H1 (cell line): ENCODE measurements at regions not wholly inside any gene's neighbourhood (a gene's known extent, or its start where the extent isn't known, plus 50 kb on each side); places are given as distances from the start of the nearest gene placed in this dataset.

Experiments
- CTCF ChIA-PET: fragments of 300-600 bp; sonication (Branson Sonifier 250); formaldehyde crosslinking; loops from one replicate; lab custom pipeline; 2021; ENCODE audit not compliant: partially characterized antibody; lab: Charles Lee
- POLR2A ChIA-PET: fragments of 300-600 bp; sonication (Branson Sonifier 250); formaldehyde crosslinking; loops from one replicate; lab custom pipeline; 2021; ENCODE audit warnings: inconsistent platforms; ENCODE audit not compliant: partially characterized antibody; lab: Charles Lee
- DNase-seq, 2 experiments: peaks; one replicate each; pipeline versions ENCODE4 v3.0.0 to v3.0.0-alpha.2; 2010 to 2022; ENCODE audit warnings: low spot score in 2 of 2, low read depth in 1 of 2, mixed read lengths in 1 of 2
- FAIRE-seq: peaks from 2 replicates; lab custom pipeline; 2011; peaks lifted over from hg19 to GRCh38; lab: Jason Lieb, UNC
- H2AFZ ChIP-seq: 2 replicates; pipeline ENCODE4 v1.8.1; 2012; ENCODE audit warnings: low read length, inconsistent platforms
- H2AK5ac ChIP-seq: 2 replicates; pipeline ENCODE4 v1.6.1; 2013; ENCODE audit warnings: low read depth, low read length
- H2BK120ac ChIP-seq: replicated peaks from 2 replicates; pipeline ENCODE3; 2013; ENCODE audit warnings: low read depth, low read length, inconsistent platforms
- H2BK12ac ChIP-seq: 2 replicates; pipeline ENCODE4 v1.6.1; 2013; ENCODE audit warnings: low read depth, low read length
- H2BK15ac ChIP-seq: 2 replicates; pipeline ENCODE4 v1.6.1; 2013; ENCODE audit warnings: low read length
- H2BK20ac ChIP-seq: 2 replicates; pipeline ENCODE4 v1.6.1; 2013; ENCODE audit warnings: low read length
- H2BK5ac ChIP-seq: 2 replicates; pipeline ENCODE4 v1.6.1; 2013; ENCODE audit warnings: low read depth, low read length
- H3K14ac ChIP-seq: 2 replicates; pipeline ENCODE4 v1.6.1; 2013; ENCODE audit warnings: inconsistent platforms; ENCODE audit not compliant: insufficient read length
- H3K18ac ChIP-seq: 2 replicates; pipeline ENCODE4 v1.6.1; 2013; ENCODE audit warnings: low read length; ENCODE audit errors: extremely low read depth
- H3K23ac ChIP-seq: 2 replicates; pipeline ENCODE4 v1.6.1; 2013; ENCODE audit warnings: inconsistent platforms; ENCODE audit not compliant: insufficient read length
- H3K23me2 ChIP-seq: 2 replicates; pipeline ENCODE4 v1.6.1; 2013; ENCODE audit warnings: low read depth, low read length
- H3K27ac ChIP-seq: 2 replicates; pipeline ENCODE4 v1.6.1; 2011; ENCODE audit warnings: low read depth, low read length, inconsistent platforms
- H3K27me3 ChIP-seq, 4 experiments: replicated peaks in 1 of 4; 1 replicate in 1 of 4; 2 replicates in 3 of 4; pipeline versions ENCODE4 v1.6.1 to v1.8.1; 2011 to 2013; ENCODE audit warnings: low read length in 3 of 4, mild to moderate bottlenecking in 3 of 4, inconsistent platforms in 2 of 4, mixed read lengths in 2 of 4, moderate library complexity in 1 of 4; ENCODE audit not compliant: control insufficient read depth in 3 of 4, insufficient read depth in 3 of 4; ENCODE audit errors: extremely low read depth in 1 of 4
- H3K36me3 ChIP-seq, 4 experiments: 2 replicates each; pipeline versions ENCODE4 v1.6.1 to v1.8.1; 2011 to 2013; ENCODE audit warnings: mild to moderate bottlenecking in 4 of 4, low read length in 3 of 4, moderate library complexity in 2 of 4, control low read depth in 1 of 4, inconsistent platforms in 1 of 4; ENCODE audit not compliant: insufficient read depth in 4 of 4, control insufficient read depth in 2 of 4
- H3K4ac ChIP-seq: replicated peaks from 2 replicates; pipeline ENCODE3; 2013; ENCODE audit warnings: low read length, low read depth, mixed read lengths, inconsistent platforms; ENCODE audit not compliant: insufficient read length
- H3K4me1 ChIP-seq, 4 experiments: replicated peaks in 1 of 4; 1 replicate in 1 of 4; 2 replicates in 3 of 4; pipeline versions ENCODE4 v1.6.1 to v1.8.1; 2011 to 2013; ENCODE audit warnings: low read length in 3 of 4, inconsistent platforms in 2 of 4, mixed read lengths in 1 of 4; ENCODE audit not compliant: insufficient read depth in 4 of 4, control insufficient read depth in 3 of 4
- H3K4me2 ChIP-seq, 2 experiments: 2 replicates each; pipeline versions ENCODE4 v1.6.1 to v1.8.1; 2011 to 2013; ENCODE audit warnings: low read depth in 2 of 2, low read length in 2 of 2, control low read depth in 1 of 2, inconsistent platforms in 1 of 2, mild to moderate bottlenecking in 1 of 2; ENCODE audit not compliant: insufficient read depth in 1 of 2
- H3K4me3 ChIP-seq, 4 experiments: fragments of 200-600, 300-600 bp in 1 of 4; sonication (generic), shearing (Covaris generic), sonication (Bioruptor Twin) in 1 of 4; 2 replicates each; pipeline versions ENCODE4 v1.5.1 to v1.8.1; 2011 to 2016; ENCODE audit warnings: low read length in 4 of 4, low read depth in 3 of 4, control low read depth in 2 of 4, inconsistent platforms in 2 of 4, mild to moderate bottlenecking in 2 of 4, mixed read lengths in 1 of 4, moderate library complexity in 1 of 4; ENCODE audit not compliant: insufficient read depth in 2 of 4; ENCODE audit errors: extremely low read depth in 1 of 4
- H3K56ac ChIP-seq: replicated peaks from 2 replicates; pipeline ENCODE3; 2013; ENCODE audit warnings: low read depth, mild to moderate bottlenecking, mixed read lengths, low read length, inconsistent platforms; ENCODE audit not compliant: insufficient read length
- H3K79me1 ChIP-seq: 2 replicates; pipeline ENCODE4 v1.6.1; 2013; ENCODE audit warnings: low read depth, low read length, control low read depth
- H3K79me2 ChIP-seq, 2 experiments: 2 replicates each; pipeline versions ENCODE4 v1.6.1 to v1.8.1; 2012 to 2013; ENCODE audit warnings: low read length in 2 of 2, mild to moderate bottlenecking in 2 of 2, inconsistent platforms in 1 of 2; ENCODE audit not compliant: insufficient read depth in 2 of 2, control insufficient read depth in 1 of 2
- H3K9ac ChIP-seq, 4 experiments: replicated peaks in 1 of 4; 1 replicate in 1 of 4; 2 replicates in 3 of 4; pipeline versions ENCODE4 v1.6.1 to v1.8.1; 2011 to 2013; ENCODE audit warnings: low read depth in 3 of 4, low read length in 3 of 4, control low read depth in 2 of 4, mild to moderate bottlenecking in 2 of 4, moderate library complexity in 2 of 4, inconsistent platforms in 1 of 4; ENCODE audit errors: extremely low read depth in 1 of 4
- H3K9me3 ChIP-seq, 2 experiments: 2 replicates each; pipeline versions ENCODE4 v1.6.1 to v1.8.1; 2012 to 2013; ENCODE audit warnings: mild to moderate bottlenecking in 2 of 2, moderate library complexity in 2 of 2, control low read depth in 1 of 2, inconsistent platforms in 1 of 2, low read depth in 1 of 2, low read length in 1 of 2, mixed read lengths in 1 of 2; ENCODE audit not compliant: insufficient read depth in 2 of 2
- H4K20me1 ChIP-seq, 2 experiments: replicated peaks in 1 of 2; 2 replicates each; pipeline versions ENCODE3 to v1.8.1; 2011 to 2013; ENCODE audit warnings: inconsistent platforms in 2 of 2, low read length in 2 of 2, mild to moderate bottlenecking in 1 of 2; ENCODE audit not compliant: insufficient read depth in 2 of 2, control insufficient read depth in 1 of 2
- H4K5ac ChIP-seq: 2 replicates; pipeline ENCODE4 v1.6.1; 2013; ENCODE audit warnings: low read length, low read depth, mixed read lengths, inconsistent platforms; ENCODE audit not compliant: insufficient read length
- H4K8ac ChIP-seq: 2 replicates; pipeline ENCODE4 v1.8.0; 2013; ENCODE audit warnings: mild to moderate bottlenecking, moderate library complexity, low read length, inconsistent platforms; ENCODE audit not compliant: insufficient read depth; ENCODE audit errors: extremely low read depth
- H4K91ac ChIP-seq: replicated peaks from 2 replicates; pipeline ENCODE3; 2013; ENCODE audit warnings: low read length, mixed read lengths, inconsistent platforms; ENCODE audit not compliant: insufficient read length
- JUND ChIP-seq: IDR thresholded peaks from 2 replicates; pipeline ENCODE4 v1.6.1; 2011; ENCODE audit warnings: mild to moderate bottlenecking, improper control_type of control experiment, low read length
- SP2 ChIP-seq: IDR thresholded peaks from 2 replicates; pipeline ENCODE4 v1.6.1; 2012; ENCODE audit warnings: mild to moderate bottlenecking, low read length, inconsistent platforms
- TEAD4 ChIP-seq: IDR thresholded peaks from 2 replicates; pipeline ENCODE4 v1.6.1; 2012; ENCODE audit warnings: low read depth, low read length, inconsistent platforms, mixed read lengths
- WGBS, 2 experiments: shearing (Covaris generic) in 1 of 2; methylation state at CpG; one replicate each; pipeline versions ENCODE4 v1.1.6 to v1.1.7; 2013 to 2015; ENCODE audit warnings: low lambda C conversion rate in 2 of 2, mixed read lengths in 2 of 2, inconsistent platforms in 1 of 2, low coverage in 1 of 2, missing lambda C conversion rate in 1 of 2; ENCODE audit not compliant: insufficient replicate concordance in 2 of 2, insufficient coverage in 1 of 2, insufficient read length in 1 of 2; ENCODE audit errors: extremely low coverage in 1 of 2, missing lambda C conversion rate in 1 of 2; 5-methylcytosine and 5-hydroxymethylcytosine counted together
- TF ChIP-seq, protein P1 (sequence below): IDR thresholded peaks from 2 replicates; pipeline ENCODE4 v1.6.1; 2012; ENCODE audit warnings: low read length, inconsistent platforms

DNA sequence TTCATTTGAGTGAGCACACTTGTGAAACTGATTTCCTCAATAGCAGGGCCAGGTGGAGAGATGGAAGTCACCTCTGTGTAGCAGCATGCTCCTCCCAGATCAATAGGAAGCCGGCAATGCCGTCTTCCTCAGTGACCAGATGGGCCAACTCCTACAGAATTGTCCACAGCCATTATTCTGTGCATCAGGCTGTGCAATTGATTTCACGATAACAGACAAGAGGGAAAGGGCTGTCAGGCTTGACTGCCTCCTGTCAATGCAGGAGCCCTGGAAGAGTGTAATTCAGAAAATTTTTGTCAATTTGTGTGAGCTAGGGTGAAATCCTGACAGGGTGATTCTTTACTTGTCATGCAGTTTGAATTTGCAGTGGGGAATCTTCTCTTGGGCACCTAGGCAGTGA is 838.4 kb upstream of the NUDT12 start:
- CTCF ChIA-PET = interaction anchor here (1.1 kb wide), 1 partner anchor 12 kb away, joined by 3 read pairs; no protein-coding TSS in a partner anchor

More for the DNA sequence above, 838.4 kb upstream of the NUDT12 start:
- TF ChIP-seq JUND = no peak
- TF ChIP-seq TEAD4 = no peak
- TF ChIP-seq, protein P1, sequence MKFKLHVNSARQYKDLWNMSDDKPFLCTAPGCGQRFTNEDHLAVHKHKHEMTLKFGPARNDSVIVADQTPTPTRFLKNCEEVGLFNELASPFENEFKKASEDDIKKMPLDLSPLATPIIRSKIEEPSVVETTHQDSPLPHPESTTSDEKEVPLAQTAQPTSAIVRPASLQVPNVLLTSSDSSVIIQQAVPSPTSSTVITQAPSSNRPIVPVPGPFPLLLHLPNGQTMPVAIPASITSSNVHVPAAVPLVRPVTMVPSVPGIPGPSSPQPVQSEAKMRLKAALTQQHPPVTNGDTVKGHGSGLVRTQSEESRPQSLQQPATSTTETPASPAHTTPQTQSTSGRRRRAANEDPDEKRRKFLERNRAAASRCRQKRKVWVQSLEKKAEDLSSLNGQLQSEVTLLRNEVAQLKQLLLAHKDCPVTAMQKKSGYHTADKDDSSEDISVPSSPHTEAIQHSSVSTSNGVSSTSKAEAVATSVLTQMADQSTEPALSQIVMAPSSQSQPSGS = no peak
- TF ChIP-seq SP2 = no peak
- Histone ChIP-seq H3K4me2 (no peak overlapping the region), H2BK15ac (no peak overlapping the region), H4K5ac (no peak overlapping the region), H3K56ac (no peak overlapping the region), H3K79me2 (no peaks in the 10 kb centered on the region), H2BK5ac (no peak overlapping the region), H3K4me1 (no peaks in the 10 kb centered on the region), H2AFZ (peak overlapping the region; percentile 83; the same call in 1 of the 2 replicates), H3K4ac (no peak overlapping the region), H2BK12ac (no peak overlapping the region), H3K27ac (no peak overlapping the region), H3K36me3 (no peaks in the 10 kb centered on the region), H3K23ac (no peak overlapping the region), H2BK120ac (no peak overlapping the region), H3K9ac (no peak overlapping the region), H3K14ac (no peak overlapping the region), H3K27me3 (no peaks in the 10 kb centered on the region), H3K18ac (no peak overlapping the region), H3K79me1 (no peaks in the 10 kb centered on the region), H4K91ac (no peak overlapping the region), H3K23me2 (no peaks in the 10 kb centered on the region), H3K4me3 (no peak overlapping the region), H4K20me1 (no peaks in the 10 kb centered on the region), H3K9me3 (no peaks in the 10 kb centered on the region; a peak in 1 of 4 replicates), H4K8ac (no peak overlapping the region), H2BK20ac (no peak overlapping the region), H2AK5ac (no peak overlapping the region)
- DNase-seq (no peak), FAIRE-seq (no peak)
- POLR2A ChIA-PET = no interaction called here
- WGBS, 2 experiments = 95% methylated on average over 3 of the region's 3 CpGs; no CpG with 5 or more reads in 1 of the 2 experiments
